Activated T-helper 1 cell treated with anti-CD3 and anti-CD28 coated beads, Interleukin-2, amount 50 U/mL, for 16 hours (primary cell): ENCODE measurements at regions not wholly inside any gene's neighbourhood (a gene's known extent, or its start where the extent isn't known, plus 50 kb on each side); places are given as distances from the start of the nearest gene placed in this dataset.
"Not testable (repeated sequence)": the region's sequence is repeated elsewhere in the genome, so short reads cannot be mapped to it uniquely, and the experiment has no call there.

Source experiments
- DNase-seq, 2 donors: peaks; one replicate each; pipeline ENCODE4 v3.0.0-alpha.2; 2020; ENCODE audit warnings: low read depth in 1 of 2, low spot score in 1 of 2

- not testable (repeated sequence) for DNase-seq
Measured at GRCh38 chr1:149354579-149354978, 120.3 kb upstream of the NBPF19 start.

DNA sequence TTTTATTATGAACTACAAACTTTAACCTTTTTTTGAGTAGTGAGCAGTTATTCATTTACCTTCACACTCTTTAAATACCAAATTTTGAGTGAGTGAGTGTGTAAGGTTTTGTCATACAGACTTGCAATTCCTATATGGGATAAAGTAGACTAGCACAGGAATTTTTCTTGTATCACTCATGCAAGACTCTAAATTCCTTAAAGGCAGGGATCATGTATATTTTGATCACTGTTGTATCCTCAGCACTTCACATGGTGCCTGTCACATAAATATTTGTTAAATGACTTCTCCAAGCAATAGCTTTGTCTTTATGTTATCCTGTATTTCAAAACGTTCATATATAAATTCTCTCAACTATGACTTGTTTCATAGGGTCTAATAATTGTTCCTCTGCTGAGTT, 119.1 kb upstream of the NBPF19 start:
- DNase-seq: not testable (repeated sequence)

DNA sequence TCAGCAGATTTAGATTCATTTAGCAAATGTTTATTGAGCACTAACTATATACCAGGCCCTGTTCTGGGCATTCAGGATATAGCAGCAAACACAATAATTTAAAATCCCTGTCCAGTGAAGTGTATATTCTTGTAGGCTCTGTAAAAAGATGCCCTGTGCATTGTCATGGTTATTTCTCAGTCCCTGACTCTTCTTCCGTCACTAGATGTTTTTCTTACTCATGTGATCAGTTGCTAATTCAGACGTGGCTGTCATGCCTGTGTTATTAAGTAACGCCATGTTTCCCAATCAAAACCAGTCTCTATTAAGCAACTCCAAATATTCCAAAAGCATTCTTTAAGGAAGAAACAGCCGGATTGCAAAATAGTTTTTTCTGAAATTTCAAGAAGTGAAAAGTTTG, 118.7 kb upstream of the NBPF19 start:
- not testable (repeated sequence) for DNase-seq

GRCh38 chr1:149360351-149360750, 114.5 kb upstream of the NBPF19 start:
- not testable (repeated sequence) for DNase-seq

DNA sequence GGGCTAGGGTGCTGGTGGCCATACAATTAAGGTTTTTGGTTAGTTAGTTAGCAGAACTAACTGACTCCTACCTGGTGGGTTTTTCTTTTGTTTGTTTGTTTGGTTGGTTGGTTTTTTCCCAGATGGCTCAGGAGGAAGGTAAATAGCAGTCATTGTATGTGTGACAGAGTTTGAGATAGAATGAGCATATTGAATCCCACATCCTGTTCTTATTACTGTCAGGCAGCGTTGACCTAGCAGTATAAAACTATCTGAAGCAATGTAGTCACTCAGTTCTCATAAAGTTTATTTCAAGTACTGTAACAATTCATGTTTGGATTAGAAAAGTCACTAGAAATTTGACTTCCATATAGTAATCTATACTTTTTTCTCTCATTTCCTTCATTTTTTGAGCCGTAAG, 113.5 kb upstream of the NBPF19 start:
- not testable (repeated sequence) for DNase-seq

- not testable (repeated sequence) for DNase-seq
Measured at GRCh38 chr1:149364188-149364981, 110.5 kb upstream of the NBPF19 start.

- not testable (repeated sequence) for DNase-seq
Measured at GRCh38 chr1:149366402-149366801, 108.4 kb upstream of the NBPF19 start.

DNA sequence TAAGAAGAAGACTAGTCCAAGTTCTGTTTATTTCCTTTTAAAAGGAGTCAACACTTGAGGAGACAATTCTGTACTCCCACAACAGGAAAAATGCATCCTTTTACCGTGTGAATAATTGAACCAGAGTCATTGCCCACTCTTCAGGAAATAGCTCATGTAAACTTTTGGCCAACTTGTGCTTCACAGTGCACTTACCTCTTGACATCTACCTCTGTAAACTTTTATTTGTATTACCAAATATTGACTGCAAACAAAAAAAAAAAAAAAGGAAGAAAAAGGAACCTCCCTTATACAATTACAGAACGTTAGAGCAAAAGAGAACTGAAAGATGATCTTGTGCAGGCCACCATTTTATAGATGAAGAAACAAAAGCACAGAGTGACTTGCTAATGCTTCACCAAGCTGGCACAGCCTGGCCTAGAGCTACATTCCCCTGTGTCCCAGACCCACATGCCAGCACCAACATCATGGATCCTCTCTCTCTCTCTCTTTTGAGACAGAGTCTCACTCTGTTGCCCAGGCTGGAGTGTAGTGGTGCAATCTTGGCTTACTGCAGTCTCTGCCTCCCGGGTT, 107.3 kb upstream of the NBPF19 start:
- DNase-seq: not testable (repeated sequence)

- DNase-seq: not testable (repeated sequence)
Measured at GRCh38 chr1:149368337-149368736, 106.5 kb upstream of the NBPF19 start.

- DNase-seq: not testable (repeated sequence)
Measured at GRCh38 chr1:149369081-149369480, 105.8 kb upstream of the NBPF19 start.

DNA sequence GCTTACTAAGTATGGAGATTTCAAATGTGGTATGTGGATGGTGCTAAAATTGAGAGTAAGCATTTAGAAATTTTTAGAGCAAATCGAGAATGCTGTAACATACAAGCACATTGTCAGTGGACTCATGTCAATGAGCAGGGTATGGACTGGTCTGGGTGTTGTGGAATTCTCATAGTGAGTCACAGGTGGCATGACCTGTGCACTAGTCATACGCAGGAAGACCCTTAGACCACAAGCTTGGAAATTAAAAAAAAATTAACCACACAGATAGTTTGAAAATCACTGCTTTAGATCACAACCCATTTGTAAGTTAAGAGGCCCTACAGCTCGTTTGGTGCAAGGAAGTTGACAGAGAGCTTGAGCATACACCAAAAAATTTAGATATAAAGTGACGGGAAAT, 102.9 kb upstream of the NBPF19 start:
- DNase-seq: not testable (repeated sequence)

DNA sequence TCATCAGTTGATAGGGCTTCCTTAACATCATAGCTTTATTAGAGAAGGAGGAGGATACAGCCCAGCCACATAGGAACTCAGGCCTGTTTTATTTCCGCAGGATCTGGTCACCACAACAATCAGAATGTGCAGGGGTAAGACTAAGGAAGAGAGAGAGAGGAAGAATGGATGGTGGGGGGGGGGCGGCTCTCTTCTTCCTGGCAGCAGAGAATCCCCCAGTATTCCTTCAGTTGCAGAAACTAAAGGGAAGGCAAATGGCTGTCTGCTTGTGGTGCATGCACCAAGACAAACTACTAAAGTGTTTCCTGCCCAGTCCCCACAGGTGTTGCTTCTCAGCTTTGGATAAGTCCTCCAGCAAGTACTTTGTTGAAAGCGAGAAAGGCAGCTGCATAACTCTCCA, 96.4 kb upstream of the NBPF19 start:
- DNase-seq: not testable (repeated sequence)

GRCh38 chr1:149390173-149390926, 84.5 kb upstream of the NBPF19 start:
- DNase-seq: peak; percentile 14 to 45

DNA sequence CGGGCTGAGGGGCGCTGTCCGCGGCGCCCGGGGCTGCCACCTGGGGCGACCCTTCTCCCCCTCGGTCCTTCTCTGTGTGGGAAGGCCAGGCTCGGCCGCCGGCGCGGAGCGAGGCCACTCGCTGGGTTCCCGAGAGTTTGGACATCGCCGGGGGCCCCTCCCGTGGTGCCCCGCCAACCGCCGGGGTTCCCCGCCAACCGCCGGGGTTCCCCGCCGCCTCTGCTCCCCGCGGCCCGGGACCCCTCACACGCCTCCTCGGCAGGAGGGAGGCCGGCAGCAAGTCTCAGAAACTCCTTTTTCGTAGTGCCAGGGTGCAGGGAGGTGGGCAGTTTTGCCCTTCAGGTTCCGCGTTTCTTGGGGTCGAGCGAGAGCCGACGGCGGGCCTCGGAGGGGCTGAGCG, 83.9 kb upstream of the NBPF19 start:
- DNase-seq: not testable (repeated sequence)

GRCh38 chr1:149395802-149396201, 79.0 kb upstream of the NBPF19 start:
- not testable (repeated sequence) for DNase-seq

DNA sequence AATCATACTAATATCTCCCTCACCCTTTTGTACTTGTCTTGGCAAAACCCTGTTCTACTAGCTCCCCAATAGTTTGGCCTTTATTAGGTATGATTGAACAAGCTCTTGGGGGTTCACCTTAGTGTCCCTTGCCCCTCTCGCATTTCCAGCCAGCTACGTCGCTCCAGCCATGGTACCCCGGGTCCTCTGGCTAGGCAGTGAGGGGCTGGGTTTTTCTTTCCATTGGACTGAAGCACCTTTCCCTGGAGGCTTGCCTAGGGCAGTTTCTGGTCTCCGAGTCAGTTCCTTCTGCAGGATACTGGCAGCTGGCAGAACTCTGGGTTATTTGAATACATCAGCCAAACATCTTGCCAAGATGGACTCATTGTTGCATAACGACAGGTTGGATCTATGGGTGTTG, 76.3 kb upstream of the NBPF19 start:
- not testable (repeated sequence) for DNase-seq

- not testable (repeated sequence) for DNase-seq
Measured at GRCh38 chr1:149408404-149408803, 66.4 kb upstream of the NBPF19 start.

DNA sequence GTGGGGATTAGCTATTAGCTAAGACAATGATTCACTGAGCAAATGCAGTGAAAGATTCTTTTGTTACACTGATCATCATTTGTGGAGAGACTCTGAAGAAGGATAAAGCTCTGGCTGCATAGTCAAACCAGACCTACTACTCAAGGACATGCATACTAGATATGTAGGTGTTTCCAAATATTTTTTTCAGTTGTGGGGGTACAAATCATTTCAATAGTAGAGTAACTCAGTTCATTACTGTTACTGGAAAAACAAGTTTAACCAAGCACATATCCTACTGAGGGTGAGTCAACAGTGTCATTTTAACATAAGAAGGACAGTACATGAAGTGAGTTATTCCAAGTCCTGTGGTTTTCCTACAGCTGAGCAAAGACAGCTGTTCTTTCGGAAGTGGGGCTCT, 59.5 kb upstream of the NBPF19 start:
- not testable (repeated sequence) for DNase-seq

GRCh38 chr1:149418782-149419181, 56.1 kb upstream of the NBPF19 start:
- DNase-seq: not testable (repeated sequence)

- DNase-seq: not testable (repeated sequence)
Measured at GRCh38 chr1:149423122-149423521, 51.7 kb upstream of the NBPF19 start.
